PFSK-1 (cell line): ENCODE measurements at regions not wholly inside any gene's neighbourhood (a gene's known extent, or its start where the extent isn't known, plus 50 kb on each side); places are given as distances from the start of the nearest gene placed in this dataset.

ENCODE experiments used
- FOXP2 ChIP-seq: optimal IDR thresholded peaks from 2 replicates; pipeline ENCODE3; 2011; ENCODE audit warnings: borderline replicate concordance, control low read depth, inconsistent platforms; ENCODE audit not compliant: insufficient read depth; ENCODE audit errors: extremely low read length, extremely low read depth
- POLR2AphosphoS5 ChIP-seq: IDR thresholded peaks from 2 replicates; pipeline ENCODE4 v1.6.1; 2012; ENCODE audit warnings: low read depth, mild to moderate bottlenecking, control low read depth, low read length, moderate library complexity
- TF ChIP-seq, protein P1 (sequence below), 2 experiments: IDR thresholded peaks; 2 replicates each; pipeline versions ENCODE4 v1.6.1 to v1.8.0; 2011 to 2012; ENCODE audit warnings: low read depth in 2 of 2, low read length in 2 of 2, control low read depth in 1 of 2, inconsistent platforms in 1 of 2, mild to moderate bottlenecking in 1 of 2, moderate library complexity in 1 of 2; ENCODE audit not compliant: insufficient read depth in 1 of 2

DNA sequence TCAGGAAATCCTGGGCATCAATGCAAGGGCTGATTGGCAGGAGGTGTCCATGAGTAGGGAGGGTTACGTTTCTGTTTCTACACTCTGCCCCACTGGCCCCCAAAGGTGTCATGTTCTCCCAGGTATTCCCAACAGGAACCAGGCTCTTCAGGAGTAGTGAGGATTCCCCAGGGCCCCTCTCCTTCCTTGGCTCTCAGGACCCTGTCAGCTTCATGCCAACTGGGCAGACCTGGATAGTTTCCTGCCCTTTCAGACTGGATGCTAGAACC lies 480.6 kb upstream of the HS6ST1 start:
- TF ChIP-seq, protein P1, sequence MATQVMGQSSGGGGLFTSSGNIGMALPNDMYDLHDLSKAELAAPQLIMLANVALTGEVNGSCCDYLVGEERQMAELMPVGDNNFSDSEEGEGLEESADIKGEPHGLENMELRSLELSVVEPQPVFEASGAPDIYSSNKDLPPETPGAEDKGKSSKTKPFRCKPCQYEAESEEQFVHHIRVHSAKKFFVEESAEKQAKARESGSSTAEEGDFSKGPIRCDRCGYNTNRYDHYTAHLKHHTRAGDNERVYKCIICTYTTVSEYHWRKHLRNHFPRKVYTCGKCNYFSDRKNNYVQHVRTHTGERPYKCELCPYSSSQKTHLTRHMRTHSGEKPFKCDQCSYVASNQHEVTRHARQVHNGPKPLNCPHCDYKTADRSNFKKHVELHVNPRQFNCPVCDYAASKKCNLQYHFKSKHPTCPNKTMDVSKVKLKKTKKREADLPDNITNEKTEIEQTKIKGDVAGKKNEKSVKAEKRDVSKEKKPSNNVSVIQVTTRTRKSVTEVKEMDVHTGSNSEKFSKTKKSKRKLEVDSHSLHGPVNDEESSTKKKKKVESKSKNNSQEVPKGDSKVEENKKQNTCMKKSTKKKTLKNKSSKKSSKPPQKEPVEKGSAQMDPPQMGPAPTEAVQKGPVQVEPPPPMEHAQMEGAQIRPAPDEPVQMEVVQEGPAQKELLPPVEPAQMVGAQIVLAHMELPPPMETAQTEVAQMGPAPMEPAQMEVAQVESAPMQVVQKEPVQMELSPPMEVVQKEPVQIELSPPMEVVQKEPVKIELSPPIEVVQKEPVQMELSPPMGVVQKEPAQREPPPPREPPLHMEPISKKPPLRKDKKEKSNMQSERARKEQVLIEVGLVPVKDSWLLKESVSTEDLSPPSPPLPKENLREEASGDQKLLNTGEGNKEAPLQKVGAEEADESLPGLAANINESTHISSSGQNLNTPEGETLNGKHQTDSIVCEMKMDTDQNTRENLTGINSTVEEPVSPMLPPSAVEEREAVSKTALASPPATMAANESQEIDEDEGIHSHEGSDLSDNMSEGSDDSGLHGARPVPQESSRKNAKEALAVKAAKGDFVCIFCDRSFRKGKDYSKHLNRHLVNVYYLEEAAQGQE (IDR thresholded peaks at IDR 0.05; ENCODE audit: insufficient read depth in 1 of 2, low read depth in 2 of 2, low read length in 2 of 2) = no peak
- TF ChIP-seq FOXP2 (no peak), POLR2AphosphoS5 (no peak)
